Occipital lobe (tissue), 1 donor: ENCODE measurements at regions not wholly inside any gene's neighbourhood (a gene's known extent, or its start where the extent isn't known, plus 50 kb on each side); places are given as distances from the start of the nearest gene placed in this dataset.
A peak's percentile ranks its signal among the peaks of the same experiment; 100 is the strongest.

Source experiments
- DNase-seq: peaks from one replicate; lab custom pipeline; 2025; lab: John Stamatoyannopoulos, UW

DNA sequence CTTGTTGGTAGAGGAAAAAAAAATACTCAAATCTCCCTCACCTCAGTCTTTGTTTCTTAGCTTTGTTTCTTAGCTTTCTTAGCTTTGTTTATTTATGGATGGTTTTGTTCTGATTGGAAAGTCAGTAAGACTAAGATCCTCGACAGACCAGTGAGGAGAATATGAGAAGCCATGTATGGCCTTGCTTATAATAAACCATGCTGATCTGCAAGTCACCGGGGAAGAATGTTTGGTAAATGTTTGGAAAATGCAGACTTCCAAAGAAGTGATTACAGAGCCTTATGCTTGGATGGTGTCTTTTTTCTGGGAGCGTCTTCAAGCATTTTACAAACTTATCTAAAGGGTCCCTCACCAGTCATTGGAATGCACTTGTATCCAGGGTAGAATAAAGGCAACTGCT, 90.1 kb upstream of the NOCT start:
- DNase-seq: no peak

DNA sequence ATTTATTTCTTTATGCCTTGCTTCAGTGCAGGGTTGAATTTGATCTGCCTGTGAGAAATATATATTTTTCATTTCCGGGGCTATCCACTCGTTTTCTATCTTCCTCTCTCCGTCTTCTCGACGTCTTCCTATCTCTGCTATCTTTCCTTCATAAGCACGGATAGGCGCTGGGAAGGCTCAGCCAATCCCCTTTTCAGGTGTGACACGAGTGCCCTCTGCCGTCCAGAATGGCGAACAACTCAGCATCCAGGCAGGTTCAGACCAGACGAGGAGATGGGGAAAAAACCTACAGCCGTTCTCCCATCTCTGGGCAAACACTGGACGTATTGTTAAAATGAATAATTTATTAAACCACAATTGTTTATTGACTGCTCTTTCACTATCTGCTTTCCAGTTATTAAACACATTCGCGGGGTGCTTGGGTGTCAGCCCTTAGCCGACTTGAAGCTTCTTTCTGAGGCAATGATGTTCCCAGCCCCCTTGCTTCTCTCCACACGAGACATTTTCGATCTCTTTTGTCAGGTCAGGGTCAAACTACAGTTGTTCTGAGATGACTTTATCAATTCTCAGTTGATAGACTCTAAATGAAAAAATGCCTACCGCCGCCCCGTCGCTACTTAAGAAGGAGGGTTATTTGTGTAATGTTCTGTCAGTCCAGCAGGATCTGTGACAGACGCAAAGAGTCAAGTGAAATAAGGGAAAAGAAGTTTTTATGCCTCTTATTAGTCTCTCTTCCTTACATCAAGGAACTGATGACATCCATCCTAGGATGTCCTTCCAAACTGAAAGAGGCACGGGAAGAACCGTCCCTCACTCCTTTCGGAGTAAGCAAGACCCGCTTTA, 96.3 kb upstream of the NOCT start:
- peak; percentile 88 for DNase-seq

DNA sequence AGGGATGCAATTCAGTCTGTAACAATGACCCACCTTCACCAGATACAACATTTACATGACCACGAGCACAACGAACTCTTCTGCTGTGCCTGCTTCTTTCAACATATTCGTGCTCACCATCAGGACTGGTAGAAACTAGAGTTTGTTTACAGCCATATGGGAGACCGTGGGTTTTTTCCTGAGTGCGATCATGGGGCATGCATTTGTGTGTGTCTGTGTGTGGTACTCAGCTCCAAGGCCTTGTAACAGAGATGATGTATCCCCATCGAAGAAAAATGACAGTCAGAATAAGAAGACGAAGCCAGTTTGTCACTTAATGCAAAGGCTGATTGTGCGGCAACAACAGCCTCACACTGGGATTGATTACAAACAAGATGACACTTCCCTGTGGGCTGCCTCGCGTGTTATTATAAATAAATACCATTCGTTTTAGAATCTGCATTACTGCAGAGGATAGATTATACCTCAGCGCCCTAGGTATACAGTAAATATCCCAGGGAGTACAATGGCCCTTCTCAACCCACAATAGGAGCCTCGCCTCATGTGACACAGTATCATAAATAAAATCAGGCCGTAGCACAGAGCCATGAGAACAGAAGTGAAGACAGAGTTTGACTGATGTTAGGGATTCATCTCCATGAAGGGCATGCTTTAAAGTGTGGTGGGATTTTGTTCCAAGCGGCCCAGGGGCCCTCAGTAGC, 97.3 kb upstream of the NOCT start:
- no peak for DNase-seq

DNA sequence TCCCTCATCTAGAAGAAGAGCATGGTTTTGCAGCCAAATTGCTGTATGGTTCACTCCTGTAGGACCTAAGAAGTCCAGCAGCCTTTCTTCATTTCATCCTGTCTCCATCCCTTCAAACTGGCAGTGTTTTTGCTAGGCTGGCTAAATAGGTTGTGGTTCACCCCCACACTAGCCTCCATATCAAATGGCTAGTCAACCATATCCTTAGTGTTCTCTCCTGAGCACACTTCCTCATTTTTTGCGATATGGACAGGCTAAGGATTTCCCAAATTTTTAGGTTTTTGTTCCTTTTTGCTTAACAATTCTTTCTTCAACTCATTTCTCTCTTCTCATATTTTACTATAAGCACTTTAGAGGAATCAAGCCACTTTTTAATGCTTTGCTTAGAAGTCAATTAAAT, 98.8 kb upstream of the NOCT start:
- DNase-seq: no peak

DNA sequence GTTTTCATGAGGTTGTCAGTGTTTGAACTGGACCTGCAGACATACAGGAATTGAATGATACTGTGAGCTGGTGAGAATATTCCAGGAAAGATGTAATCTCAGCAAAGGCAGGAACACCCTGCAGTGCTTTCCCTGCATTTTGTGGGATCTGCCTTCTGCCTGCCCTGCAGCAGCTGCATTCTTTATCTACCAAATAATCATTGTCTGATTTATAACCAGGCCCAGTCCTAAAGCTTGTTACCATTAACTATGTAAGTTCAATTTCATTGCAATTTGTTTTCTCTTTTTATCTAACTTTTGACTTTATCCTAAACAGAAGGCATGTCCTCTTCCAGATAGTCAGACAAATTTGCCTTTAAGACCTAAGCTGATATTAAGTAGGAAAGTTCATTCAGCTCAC, 99.8 kb upstream of the NOCT start:
- no peak for DNase-seq

DNA sequence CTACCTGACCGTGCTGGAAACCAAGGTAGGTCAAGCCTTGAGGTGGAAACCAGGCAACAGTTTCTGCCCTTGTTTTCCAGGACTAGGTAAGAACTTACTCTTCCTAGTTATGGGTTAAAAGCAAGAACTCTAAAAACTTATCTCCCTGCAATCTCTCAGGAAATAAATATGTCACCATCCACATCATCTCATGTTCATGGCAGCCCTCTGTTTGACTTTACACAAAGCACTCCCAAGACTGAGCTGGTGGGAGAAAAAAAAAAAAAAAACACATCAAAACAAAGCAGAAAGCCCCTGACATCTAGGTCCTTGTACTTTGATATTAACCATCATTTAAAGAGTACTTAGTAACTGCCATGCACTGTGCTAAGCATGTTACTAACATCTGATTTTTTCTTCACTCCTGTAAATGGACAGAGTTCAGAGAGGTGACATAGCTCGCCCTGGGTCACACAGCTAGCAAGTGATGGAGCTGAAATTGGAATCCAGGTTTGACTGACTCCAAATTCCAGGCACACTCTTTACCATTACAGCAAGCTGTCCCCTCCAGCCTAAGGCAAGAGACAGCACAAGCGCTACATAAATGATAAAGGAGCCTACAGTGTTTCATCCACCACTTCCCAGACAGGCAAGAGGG, 102.8 kb upstream of the NOCT start:
- DNase-seq: no peak

DNA sequence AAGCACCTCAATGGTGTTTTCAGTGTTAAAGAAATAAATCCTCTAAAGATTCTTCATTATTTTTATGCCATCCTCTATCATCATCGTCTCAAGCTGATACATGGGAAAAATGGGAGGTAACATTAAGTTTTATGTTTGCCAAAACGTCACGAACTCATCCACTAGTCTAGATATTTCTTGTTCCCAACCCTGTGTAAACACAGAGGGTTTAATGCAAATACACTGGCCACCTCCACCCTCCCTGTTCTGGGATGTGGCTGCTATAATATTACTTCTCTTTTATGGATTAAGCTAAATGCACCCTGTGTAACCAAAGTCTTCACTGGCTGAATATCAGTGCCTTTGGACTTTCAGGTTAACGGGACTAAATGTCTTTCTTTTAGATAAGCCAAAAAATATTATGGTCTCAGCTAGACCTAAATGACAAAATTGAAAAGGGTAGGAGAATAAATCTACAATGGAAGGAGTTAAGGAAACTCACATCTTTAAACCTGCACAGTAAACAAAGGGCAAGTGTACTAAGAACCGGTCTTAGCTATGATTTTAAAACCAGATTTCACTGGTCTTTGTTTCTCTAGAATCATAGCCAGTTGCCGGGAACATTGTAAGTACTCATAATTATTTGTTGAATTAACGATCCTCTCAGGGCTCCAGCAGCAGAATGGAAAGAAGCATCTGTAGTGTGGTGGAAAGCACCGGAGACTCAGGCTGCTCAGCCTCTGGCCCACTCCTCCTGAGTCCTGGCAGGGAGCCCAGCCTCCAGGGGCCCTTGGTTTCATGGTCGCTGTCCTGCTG, 103.5 kb upstream of the NOCT start:
- DNase-seq: no peak

DNA sequence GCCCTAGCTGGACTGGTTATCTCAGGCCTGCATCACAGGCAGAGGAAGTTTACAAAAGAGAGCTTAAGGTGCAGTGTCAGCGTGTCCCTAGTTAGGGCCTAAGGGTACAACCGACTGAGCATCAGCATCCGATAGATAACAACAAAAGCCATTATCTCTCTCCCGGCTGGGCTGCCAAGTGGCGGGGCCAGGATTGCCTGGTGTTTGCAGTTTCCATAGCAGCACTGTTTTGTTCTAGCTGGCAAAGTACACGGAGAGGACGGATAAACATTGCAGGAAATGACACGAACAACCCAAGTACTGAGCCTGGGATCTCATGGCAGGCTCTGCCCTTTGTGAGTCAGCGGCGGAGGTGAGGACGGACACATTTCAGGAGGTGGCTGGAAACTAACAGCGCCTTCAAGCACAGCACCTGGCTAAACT, 104.7 kb upstream of the NOCT start:
- DNase-seq: peak; percentile 88

DNA sequence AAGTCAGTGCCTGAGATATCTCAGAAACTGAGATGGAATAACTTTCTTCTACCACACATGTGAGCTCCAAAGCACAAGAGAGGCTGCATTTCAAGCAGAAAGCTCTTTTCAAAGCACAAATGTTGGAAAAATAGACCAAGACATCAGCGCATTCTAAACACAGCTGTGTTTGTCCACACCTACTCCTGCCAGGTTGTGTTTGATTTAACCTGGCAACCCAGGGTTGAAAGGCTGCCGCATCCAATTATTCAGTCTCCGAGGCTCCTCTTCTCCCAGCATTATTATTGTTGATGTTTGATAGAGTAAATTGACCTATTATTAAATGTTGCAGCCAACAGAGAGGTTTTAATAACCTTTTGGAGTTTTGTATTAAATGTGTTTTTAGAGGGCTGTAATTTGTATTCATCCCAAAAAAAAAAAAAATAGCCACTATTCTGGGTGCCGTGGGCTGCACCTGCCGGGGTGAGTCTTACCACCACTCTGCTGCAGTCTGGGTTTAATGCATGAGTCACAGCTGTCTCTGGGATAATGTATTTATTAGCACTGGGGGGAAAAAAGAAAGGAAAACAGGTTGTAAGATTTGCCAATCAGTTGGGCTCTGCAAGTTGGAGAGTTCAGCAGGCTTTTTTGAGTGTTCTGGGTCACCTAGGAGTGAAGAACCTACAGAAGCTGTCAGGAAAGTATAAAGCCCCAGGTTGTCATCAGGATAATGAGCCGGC, 105.2 kb upstream of the NOCT start:
- no peak for DNase-seq

DNA sequence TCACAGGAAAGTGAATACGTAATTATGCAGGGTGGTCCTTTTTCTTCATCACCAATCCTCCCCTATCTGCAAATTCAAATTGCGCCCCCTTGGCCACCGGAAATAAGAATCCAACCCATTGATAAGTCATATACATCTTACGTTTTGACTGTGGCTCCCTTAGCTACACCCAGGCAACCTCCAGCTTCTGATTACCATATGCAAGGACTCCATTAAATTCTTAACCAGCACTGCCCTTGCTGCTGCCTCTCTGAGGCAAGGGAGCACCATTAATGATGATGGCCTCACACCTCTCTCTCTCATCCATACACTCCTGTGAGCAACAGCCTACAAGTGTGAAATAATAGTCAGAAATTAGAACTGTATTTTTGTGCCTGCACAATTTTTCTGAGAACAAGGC, 106.0 kb upstream of the NOCT start:
- DNase-seq: no peak

DNA sequence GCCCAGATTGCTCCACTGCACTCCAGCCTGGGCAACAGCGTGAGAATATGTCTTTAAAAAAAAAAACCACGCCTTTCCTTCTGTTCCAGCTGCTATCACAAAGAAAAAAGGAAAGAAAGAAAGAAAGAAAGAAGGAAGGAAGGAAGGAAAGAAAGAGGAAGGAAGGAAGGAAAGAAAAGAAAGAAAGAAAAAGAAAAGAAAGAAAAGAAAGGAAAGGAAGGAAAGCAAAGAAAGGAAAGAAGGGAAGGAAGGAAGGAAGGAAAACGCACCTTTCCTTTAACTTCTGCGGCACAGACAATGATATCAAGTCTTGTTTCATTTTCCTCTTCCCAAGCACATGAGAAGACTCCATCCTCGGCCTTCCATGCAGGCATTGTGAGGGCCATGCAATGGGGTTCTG, 107.4 kb upstream of the NOCT start:
- DNase-seq: no peak

DNA sequence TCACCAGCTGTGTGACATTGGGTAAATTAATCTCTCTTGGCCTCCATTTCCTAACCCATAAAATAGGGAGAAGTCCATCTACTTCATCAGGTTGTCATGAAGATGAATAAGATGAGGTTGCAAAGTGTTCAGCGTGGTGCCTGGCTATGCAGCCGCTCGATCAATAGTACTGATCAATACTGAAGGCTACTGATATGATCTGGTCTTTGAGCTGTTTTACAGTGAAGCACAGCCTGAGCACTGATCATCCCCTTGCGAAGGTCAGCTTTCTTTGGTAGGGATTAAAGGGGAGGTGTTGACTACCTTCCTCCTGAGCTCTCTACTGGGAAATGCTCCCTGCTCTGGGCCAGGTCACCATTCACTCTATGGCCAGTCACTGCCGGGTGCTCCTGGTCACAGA, 108.4 kb upstream of the NOCT start:
- no peak for DNase-seq

DNA sequence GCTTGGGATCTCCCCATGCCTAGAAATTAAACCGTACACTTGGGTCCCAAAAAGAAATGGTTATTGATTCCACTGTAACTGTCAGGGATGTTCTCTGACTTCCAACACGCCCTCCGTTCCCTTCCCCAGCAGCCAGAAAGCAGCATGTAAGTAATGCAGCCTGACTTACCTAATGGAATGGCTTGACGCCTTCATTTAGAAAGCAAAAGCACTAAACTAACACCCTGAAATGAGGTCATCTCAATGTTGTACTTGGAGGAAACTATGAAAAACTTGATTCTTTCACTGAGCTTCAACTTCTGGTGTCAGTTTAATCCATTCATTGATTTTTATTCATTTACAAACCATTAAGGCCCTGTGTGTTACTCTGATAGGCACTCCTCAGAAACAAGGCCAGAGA, 110.8 kb upstream of the NOCT start:
- no peak for DNase-seq

DNA sequence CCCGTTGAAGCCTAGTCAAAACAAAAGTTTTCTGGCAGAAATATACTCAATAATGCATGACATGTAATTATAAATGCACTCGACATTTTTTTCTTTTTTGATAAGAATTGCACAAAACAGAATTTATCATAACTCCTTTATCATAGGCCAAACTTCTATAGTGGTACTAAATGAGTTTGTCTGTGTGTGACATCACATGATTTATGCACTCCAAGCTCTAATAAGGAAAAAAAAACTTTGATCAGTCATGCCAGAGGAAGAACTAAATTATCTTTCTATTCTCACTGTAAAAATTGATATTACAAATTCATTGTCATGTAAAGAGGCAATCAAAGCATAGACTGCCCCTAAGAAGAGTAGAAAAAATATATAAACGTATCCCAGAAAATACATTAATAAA, 112.4 kb upstream of the NOCT start:
- no peak for DNase-seq

DNA sequence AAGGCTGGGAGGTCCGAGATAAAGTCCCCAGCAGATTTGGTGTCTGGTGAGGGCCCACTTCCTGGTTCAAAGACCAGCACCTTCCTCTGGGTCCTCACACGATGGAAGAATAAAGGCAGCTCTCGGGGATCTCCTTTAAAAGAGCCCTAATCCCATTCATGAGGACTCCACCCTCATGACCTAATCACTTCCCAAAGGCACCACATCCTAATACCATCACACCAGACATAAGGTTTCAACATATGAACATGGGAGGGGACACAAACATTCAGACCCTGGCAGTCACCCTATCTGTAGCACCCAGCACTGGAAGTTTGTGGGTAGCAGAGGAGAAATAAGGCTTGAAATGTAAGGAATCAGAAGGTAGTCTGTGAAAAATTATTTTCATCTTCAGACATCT, 112.9 kb upstream of the NOCT start:
- no peak for DNase-seq

DNA sequence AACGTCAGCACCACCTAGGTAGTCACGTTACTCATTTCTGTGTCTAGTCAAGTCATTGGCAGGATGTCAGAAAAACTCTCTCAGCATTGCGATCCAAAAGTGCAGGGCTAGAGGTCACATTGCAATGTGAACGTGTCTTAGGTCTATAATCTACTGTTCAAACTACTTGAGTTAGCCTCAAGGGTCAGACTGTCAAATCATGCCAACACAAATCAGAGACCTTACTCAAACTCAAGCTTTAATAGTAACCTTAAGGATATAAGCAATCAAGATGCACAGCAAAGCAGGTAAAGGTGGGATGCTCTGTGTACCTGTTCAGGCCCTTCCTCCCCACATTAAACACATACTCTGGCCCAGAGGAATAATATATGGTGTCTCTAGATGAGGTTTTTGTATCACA, 114.4 kb upstream of the NOCT start:
- DNase-seq: no peak

DNA sequence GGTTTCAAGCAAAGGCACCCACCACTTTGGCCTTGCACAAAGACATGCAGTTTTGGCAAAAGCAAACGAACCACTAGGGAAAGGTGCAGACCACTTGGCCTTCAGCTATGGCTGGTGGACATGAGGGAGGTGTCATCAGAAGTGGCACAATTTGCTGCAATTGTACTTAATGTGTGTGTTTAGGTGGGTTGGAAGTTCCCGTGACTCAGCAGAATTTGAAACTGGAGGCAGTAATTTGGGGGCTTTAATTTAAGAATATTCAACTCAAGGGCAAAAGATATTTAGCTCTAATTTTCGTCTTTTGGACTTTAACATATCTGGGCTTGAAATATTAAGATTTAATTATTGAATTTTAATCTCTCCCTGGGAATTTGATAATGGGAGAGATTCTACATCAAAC, 115.6 kb upstream of the NOCT start:
- no peak for DNase-seq

DNA sequence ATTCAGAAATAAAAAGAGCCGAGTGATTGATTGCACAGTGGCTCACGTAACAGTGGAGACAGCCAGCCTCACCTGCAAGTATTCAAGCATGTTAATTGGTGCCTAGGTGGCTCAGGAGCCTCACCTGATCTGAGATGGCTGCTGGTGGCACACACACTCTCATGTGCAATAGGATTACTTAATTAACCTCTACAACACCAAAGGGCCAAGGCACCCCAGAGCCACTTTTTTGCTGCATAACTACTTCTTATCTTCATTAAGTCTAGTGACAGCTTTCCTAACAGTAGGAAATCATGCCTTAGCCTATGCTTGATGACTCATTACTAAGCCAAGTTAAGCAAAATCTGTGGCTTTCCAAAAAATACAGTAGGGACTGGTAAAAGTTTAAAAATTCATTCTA, 117.3 kb upstream of the NOCT start:
- DNase-seq: no peak

DNA sequence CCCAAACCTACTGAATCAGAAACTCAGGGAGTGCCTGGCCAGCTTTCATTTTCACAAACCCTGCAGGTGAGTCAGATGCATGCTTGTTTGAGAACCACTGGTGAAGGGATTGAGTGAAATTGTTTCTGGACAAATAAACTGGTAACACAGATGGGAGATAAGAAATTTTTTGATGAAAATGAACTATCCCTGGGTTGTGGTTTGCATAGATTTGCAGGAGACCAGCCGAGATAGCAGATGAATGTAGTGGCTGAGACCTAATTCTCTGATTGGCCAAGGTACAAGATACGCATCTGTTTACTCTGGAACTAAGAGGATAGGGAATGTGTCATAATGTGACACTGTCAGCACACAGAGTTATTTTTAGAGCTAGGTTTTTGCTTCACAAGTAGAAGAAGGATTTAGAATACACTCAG, 117.8 kb upstream of the NOCT start:
- no peak for DNase-seq

DNA sequence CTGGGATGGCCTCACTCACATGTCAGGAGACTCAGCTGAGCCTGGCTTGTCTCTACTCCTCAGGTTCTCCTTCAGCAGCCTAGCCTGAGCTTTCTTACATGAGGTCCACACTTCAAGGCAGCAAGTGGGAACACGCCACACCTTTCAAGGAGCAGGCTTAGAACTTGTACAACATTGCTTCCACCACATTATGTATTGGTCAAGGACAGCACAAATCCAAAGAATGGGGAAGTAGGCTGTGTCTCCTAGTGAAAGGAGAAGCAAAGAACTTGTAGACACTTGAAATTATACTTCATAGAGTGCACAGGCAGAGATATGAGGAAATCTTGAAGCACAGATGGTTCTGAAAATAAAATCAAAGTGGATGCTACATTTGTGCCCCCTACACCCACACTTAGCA, 120.9 kb upstream of the NOCT start:
- DNase-seq: no peak

DNA sequence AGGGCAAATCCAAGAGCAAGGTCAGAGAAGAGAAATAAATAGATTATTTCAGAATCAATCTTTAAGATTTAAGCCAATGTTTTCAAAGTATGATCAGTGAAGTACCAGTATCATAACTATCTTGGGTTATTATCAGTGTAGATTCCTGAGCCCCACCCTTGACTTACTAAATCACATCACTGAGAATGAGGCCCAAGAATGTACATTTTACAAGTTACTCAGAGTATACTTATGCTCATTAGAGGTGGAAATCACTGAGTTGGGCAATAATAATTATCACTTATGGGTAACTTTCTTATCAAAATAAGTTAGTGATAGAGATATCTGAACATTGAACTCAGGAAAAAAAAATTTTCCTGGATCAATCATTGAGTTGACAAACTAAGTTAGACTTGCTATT, 121.6 kb upstream of the NOCT start:
- DNase-seq: no peak
